Astrocyte of the hippocampus (primary cell): ENCODE measurements at regions not wholly inside any gene's neighbourhood (a gene's known extent, or its start where the extent isn't known, plus 50 kb on each side); places are given as distances from the start of the nearest gene placed in this dataset.

Experiments used
- DNase-seq: peaks from one replicate; pipeline ENCODE4 v3.0.0; 2011; ENCODE audit warnings: low read depth, low spot score

- DNase-seq, result no peak
Observed at GRCh38 chr2:67772216-67773170, 290.3 kb downstream of the C1D start.

GRCh38 chr2:67773851-67774250, 289.0 kb downstream of the C1D start:
- no peak for DNase-seq

- DNase-seq, result no peak
Observed at GRCh38 chr2:67776276-67776675, 286.5 kb downstream of the C1D start.

- no peak for DNase-seq
Observed at GRCh38 chr2:67777010-67777409, 285.8 kb downstream of the C1D start.

- no peak for DNase-seq
Observed at GRCh38 chr2:67777836-67778429, 284.9 kb downstream of the C1D start.

DNA sequence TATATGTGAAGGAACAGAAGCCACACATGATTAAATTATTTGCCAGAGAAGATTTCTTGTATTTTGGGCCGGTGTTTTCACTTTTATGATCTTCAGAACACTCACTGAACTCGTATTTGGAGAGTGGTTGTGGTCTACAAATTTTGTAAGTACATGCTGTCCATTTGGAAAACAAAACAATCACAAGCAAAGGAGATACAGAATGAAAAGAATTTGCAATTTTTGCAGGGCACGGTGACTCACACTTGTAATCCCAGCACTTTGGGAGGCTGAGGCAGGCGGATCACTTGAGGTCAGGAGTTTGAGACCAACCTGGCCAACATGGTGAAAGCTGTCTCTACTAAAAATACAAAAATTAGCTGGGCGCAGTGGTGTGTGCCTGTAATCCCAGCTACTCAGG, 282.0 kb downstream of the C1D start:
- DNase-seq, result peak; percentile 20

- DNase-seq, result peak; percentile 4
Observed at GRCh38 chr2:67782443-67782842, 280.4 kb downstream of the C1D start.

- no peak for DNase-seq
Observed at GRCh38 chr2:67783026-67783425, 279.8 kb downstream of the C1D start.

- peak; percentile 70 for DNase-seq
Observed at GRCh38 chr2:67790622-67791021, 272.2 kb downstream of the C1D start.

DNA sequence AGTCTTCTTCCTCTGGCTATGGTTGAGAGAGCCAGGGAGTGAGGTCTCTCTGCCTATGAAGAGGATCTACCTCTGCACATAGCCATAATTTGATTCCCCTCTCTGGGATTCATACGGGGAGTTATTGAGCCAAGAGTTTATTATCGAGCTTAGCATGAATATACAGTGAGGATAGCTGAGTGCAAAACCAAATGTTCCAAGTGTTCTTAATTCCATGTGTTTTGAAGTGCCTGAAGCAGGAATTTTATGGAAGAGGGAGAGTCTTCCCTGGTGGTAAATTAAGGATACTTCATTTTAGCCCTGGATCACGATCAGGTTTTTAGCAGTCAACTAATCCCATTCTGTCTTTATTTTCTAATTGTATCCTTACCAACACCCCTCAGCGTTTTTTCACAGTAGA, 270.6 kb downstream of the C1D start:
- no peak for DNase-seq

GRCh38 chr2:67792681-67793091, 270.1 kb downstream of the C1D start:
- no peak for DNase-seq

GRCh38 chr2:67797801-67798540, 264.8 kb downstream of the C1D start:
- DNase-seq, result peak; percentile 55

DNA sequence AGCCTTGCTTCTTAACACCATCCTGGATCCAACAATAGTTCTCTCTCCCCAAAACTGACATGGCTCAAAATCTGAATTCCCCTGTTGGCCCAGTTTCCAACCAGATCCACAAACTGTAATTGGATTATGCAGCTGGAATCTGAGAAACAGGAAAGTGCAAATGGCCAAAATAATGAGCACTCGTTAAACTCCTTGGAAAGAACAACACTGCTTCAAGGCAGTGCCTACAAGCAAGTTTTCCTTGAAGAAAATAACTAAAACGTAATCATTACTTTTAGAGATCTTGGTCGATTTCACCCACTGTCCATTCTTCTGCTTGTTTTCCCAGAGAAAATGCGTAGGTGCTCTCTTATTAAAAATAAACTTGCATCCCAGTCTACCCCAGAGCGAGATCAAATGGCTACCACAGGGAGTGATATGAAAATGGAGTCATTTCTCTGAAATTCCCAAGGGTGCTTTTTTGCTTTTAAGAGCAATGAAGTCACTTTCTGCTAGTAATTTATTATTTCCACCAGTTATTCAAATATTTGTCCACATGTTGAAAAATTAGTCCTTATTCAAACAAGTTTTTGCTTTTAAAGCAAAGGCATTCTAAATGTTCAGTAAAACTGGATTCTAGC, 264.2 kb downstream of the C1D start:
- DNase-seq, result no peak

DNA sequence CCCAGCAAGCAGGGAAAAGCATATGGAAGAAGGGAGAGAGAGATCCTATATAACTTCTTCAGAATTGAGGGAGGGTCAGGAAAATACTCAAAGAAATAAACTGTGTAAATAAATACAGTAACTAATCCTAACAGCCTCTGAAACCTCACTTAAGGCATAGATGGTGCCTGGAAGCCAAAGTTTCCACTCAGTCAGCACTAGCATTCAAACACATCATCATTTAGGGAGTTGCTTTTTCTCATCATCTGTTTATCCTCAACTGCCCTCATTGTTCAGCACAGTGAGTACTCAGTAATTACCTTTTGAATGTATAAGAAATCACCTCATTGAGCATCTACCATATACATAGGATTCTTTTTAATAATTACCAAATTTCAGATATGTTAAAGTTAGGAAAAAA, 262.9 kb downstream of the C1D start:
- no peak for DNase-seq

GRCh38 chr2:67802291-67802690, 260.5 kb downstream of the C1D start:
- DNase-seq, result no peak

GRCh38 chr2:67802824-67803223, 260.0 kb downstream of the C1D start:
- DNase-seq, result no peak

DNA sequence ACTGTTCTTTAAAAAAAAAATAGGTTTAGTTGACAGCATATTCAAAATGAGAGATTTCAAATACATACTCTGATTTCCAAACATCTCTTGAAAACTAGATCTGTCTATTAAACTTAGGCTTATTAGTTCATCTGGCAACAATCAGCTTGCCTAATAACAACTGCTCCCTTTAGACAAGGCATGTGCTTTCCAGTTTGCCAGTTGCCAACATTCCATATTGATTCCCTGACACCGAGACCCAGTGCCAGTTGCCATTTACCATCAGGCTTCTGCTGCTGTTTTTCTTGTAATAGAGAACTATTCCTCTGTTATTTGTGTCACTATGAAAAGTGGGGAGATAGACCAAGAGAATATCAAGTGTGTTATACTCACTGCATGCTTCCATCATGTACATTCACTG, 256.0 kb downstream of the C1D start:
- no peak for DNase-seq

GRCh38 chr2:67808112-67808511, 254.7 kb downstream of the C1D start:
- DNase-seq, result no peak

DNA sequence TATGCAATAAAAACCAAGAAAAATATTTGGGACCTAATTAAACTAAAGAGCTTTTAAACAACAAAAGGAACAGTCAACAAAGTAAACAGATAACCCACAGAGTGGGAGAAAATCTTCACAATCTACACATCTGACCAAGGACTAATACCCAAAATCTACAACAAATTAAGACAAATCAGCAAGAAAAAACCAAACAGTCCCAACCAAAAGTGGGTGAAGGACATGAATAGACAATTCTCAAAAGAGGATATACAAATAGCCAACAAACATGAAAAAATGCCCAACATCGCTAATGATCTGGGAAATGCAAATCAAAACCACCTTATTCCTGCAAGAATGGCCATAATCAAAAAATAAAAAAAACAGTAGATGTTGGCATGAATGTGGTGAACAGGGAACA, 250.1 kb downstream of the C1D start:
- no peak for DNase-seq

DNA sequence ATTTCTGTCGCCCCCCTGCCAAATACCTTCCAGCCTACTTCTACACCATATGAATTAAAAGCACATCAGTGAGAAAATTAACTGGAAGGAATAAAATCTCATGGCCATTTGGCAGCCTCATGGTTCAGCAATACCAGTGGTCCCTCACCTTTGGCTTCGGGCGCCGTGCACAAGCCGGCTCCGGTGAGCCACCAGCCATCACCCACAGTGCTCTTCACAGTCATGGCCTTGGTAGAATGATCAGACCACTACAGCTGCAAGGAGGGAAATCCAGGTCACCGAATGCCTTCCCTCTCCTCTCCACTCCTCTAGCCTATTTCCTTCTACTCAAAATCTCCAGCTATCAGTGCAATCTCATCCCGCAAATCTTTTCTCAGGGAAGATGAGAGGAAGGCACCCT, 239.1 kb downstream of the C1D start:
- no peak for DNase-seq

DNA sequence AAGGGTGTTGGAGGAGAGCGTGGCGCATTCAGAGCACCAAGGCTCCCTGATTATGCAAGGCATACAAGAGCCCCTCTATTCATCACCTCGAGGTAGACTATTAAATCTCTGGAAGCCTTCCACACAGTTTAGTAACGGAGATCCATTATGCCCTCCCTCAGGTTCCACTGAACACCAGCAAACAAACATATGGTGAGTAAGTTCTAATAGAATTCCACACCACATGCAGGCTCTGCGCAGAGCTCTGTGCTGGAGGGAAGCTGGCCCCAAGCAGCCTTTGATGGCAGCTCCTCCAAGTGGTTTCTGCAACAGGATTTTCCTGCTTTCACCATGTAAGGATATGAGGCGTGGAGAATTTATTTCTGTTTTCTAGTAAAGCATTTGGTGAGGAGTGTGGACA, 238.6 kb downstream of the C1D start:
- peak; percentile 28 for DNase-seq

DNA sequence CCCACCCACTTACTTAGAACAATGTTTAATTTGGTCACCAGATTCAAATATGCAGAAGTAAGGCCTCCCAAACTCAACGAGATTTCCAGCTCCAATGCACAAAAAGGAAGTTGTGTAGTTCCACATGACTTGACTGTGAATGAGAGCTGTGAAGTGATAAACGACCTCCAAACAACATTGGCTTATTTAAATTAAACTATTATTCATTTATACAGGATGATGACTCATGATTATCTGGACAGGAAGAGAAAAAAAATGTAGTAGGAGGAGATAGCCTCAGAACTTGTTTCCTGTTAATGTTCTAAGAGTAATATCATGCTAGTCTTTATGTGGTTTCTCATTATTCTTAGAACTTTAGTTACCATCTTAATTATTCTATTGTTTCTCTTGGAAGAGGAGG, 237.3 kb downstream of the C1D start:
- DNase-seq, result peak; percentile 9
